ENCODE measurements at regions not wholly inside any gene's neighbourhood (a gene's known extent, or its start where the extent isn't known, plus 50 kb on each side); places are given as distances from the start of the nearest gene placed in this dataset.

DNA sequence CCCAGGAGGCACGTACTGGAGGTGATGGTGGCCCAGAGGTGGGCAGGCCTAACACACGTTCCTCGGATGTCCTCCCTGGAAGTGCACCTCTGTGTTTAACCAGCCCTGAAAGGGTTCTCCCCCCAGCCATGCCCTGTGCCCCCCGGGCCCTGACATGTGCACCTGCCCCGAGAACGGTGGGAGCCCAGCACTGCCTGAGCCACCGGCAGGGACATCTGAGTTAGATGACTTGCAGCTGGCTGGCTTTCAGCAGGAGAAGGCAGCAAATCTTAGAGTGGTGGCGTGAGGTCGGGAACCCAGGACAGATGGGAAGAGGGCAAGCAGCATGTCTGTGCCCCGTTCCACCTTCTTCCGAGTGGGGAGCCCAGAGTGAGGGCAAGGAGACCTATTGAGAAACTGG lies 291.8 kb downstream of the TCERG1L start:
- no peak for TF ChIP-seq CTCF (conservative IDR thresholded peaks at IDR 0.05)

More for the DNA sequence above, 291.8 kb downstream of the TCERG1L start:
- no CpG with 5 or more reads among the region's 11 CpGs for WGBS (ENCODE audit: extremely low coverage, insufficient read length, low lambda C conversion rate)
- no peaks in the 10 kb centered on the region for H3K23me2 ChIP-seq (ENCODE audit: insufficient read length, low read depth, low read length, poor library complexity, severe bottlenecking)
- H3K4me1 Mint-ChIP-seq = peaks cover 6 to 10% of the 10 kb centered on the region in 2 experiments; a peak in 3 of 4 replicates
- no peak overlapping the region for H2AFZ ChIP-seq (ENCODE audit: low read length)
- H2BK20ac ChIP-seq (ENCODE audit: low read depth, low read length, poor library complexity, severe bottlenecking) = no peak overlapping the region
- H2BK120ac ChIP-seq (ENCODE audit: low read depth, low read length, poor library complexity, severe bottlenecking) = no peak overlapping the region
- no peak overlapping the region for H3K18ac ChIP-seq (ENCODE audit: insufficient read length, low read depth, low read length)
- H4K5ac ChIP-seq (ENCODE audit: insufficient read length, low read depth, low read length) = no peak overlapping the region
- no peak overlapping the region for H2BK5ac ChIP-seq (ENCODE audit: insufficient read length, low read length)
- H3K56ac ChIP-seq (ENCODE audit: insufficient read length, low read depth, low read length) = no peak overlapping the region
- H3K27me3 Mint-ChIP-seq (ENCODE audit: low read depth) = no peaks in the 10 kb centered on the region; the same call in none of the 2 replicates
- H3K23ac ChIP-seq (ENCODE audit: insufficient read length, low read depth, low read length) = no peak overlapping the region
- no peaks in the 10 kb centered on the region for H3K79me1 ChIP-seq (ENCODE audit: insufficient read depth, low read depth, low read length, poor library complexity, severe bottlenecking)
- no peak overlapping the region for H3K9ac ChIP-seq (ENCODE audit: extremely low read depth, insufficient read length, low read length)
- no peaks in the 10 kb centered on the region for H4K20me1 ChIP-seq (ENCODE audit: control insufficient read depth, insufficient read depth, insufficient read length)
- no peak overlapping the region for H3K4ac ChIP-seq (ENCODE audit: low read depth, low read length)
- H3K27ac ChIP-seq (ENCODE audit: insufficient read length, low read depth, low read length) = no peak overlapping the region
- no peak overlapping the region for H4K8ac ChIP-seq (replicated peaks; ENCODE audit: insufficient read length, low read depth, low read length)
- no peak overlapping the region for H3K4me2 ChIP-seq (ENCODE audit: insufficient read depth, insufficient read length, low read length)
- H3K9me3 ChIP-seq (ENCODE audit: control insufficient read depth, low read depth, low read length) = no peaks in the 10 kb centered on the region
- no peaks in the 10 kb centered on the region for H3K79me2 ChIP-seq (ENCODE audit: insufficient read depth, low read length)
- DNase-seq = peak; percentile 17
- H3K14ac ChIP-seq (ENCODE audit: insufficient read depth, low read length) = no peak overlapping the region
- no peaks in the 10 kb centered on the region; a peak in 1 of 7 replicates for H3K36me3 Mint-ChIP-seq (ENCODE audit: insufficient read depth in 1 of 3, low read depth in 3 of 3)
- H3K4me3 Mint-ChIP-seq = no peak overlapping the region; a peak in 1 of 5 replicates
- no peak overlapping the region for H2AK5ac ChIP-seq (ENCODE audit: insufficient read length, low read length)
- no peaks in the 10 kb centered on the region for H3K9me3 Mint-ChIP-seq
- no peaks in the 10 kb centered on the region for H3K4me1 ChIP-seq (ENCODE audit: insufficient read depth, low read length)
- H3K27ac Mint-ChIP-seq = no peak overlapping the region
- no peak overlapping the region for H2BK12ac ChIP-seq (ENCODE audit: insufficient read length, low read depth, low read length)
- H2BK15ac ChIP-seq (ENCODE audit: low read depth, low read length) = no peak overlapping the region
- no peak overlapping the region for H4K91ac ChIP-seq (ENCODE audit: insufficient read length, low read depth, low read length)
- H3K27me3 ChIP-seq (ENCODE audit: insufficient read depth, low read length) = no peaks in the 10 kb centered on the region
- H3T11ph ChIP-seq (ENCODE audit: low read length) = no peak overlapping the region

Data from H9 (cell line).